ENCODE measurements at regions not wholly inside any gene's neighbourhood (a gene's known extent, or its start where the extent isn't known, plus 50 kb on each side); places are given as distances from the start of the nearest gene placed in this dataset.
"Not testable (repeated sequence)": the region's sequence is repeated elsewhere in the genome, so short reads cannot be mapped to it uniquely, and the experiment has no call there.

DNA sequence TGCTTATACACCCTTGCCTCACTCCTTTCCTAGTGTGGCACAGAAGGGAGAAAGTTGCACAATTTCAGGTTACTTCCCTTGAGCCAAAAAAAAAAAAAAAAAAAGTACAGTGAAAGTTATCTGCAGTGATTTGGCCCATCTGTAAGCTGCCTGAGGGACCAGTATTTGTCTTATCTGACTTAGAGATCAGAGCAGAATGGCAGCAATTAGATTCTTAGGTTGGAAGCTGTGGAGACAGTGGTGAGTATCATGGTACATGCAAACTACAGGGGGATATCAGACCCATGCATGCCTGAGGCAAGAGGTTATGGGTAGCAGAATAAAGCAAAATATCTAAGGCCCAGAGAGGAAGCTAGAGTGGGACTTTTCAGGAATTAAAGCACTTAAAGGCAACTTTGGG is 1070.7 kb upstream of the NOVA1 start:
- DNase-seq, result no peak

DNA sequence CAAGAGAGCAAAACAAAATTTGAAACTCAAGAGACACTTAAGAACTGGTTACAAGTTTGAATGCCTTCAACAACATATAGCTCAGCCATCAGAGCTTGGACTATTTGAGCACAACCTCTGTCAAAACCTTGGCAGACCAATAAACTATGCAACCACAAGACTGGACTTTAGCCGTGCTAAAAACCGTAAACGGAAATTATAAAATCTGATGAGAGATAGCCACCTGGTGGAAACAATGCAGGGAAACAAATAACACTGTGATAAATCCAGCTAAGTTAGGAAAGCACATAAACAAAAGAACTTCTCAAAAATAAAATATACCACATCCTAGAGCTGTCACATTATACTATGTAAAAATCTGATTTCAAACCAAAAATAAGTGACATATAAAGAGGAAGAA is 1074.2 kb upstream of the NOVA1 start:
- no peak for DNase-seq

- DNase-seq, result not testable (repeated sequence)
Observed at GRCh38 chr14:27672811-27673737, 1075.2 kb upstream of the NOVA1 start.

DNA sequence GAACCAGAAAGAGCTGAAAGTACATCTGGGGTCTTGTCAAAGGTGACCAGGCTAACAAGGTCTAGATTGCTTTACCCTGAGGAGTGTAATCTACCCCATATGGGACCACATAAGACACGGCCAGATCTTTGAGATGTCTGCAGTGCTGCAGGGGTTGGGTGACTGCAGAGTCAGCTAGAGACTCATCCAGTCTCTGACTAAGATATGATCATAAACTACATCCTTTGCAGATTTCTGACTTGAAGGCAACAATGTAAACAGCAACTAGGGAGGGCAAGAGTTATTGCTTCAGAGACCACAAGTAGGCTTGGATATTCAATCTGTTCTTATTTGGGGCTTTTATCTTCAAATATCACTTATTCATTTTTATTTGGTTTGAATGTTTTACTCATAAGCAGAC is 1080.5 kb upstream of the FOXG1 start:
- DNase-seq, result no peak

DNA sequence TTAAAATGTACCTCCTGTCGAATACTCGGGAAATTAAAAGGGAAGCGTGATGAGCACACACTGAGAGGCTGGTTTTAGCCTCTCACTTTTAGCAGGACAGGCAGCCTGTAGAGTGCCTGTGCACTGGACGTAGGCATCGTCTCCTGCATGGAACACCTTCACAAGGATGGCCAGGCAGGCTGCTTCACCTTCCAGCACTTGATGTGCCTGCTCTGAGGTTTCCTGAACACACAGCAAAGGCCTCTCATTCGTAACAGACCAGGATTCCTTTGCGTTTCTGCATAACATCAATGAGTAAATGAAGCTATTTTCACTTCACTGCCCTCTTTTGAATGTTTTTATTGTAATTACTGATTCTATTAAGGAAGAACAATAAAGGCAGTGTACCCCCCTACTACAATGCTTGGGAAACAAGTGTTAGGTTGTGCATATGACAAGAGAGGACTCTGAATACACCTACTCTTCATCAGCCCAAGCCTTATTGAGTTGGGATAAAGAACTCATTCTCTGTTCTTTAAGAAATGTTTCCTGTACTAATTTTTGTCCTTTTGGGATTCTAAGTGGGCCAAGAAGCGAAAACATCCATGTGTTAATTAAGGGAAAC is 1077.6 kb upstream of the FOXG1 start:
- no peak for DNase-seq

GRCh38 chr14:27712364-27712763 is 1054.2 kb upstream of the FOXG1 start:
- DNase-seq, result no peak

- DNase-seq, result no peak
Observed at GRCh38 chr14:27715561-27715960, 1051.0 kb upstream of the FOXG1 start.

- DNase-seq, result no peak
Observed at GRCh38 chr14:27721760-27722159, 1044.8 kb upstream of the FOXG1 start.

GRCh38 chr14:27725482-27725881 is 1041.1 kb upstream of the FOXG1 start:
- DNase-seq, result no peak

DNA sequence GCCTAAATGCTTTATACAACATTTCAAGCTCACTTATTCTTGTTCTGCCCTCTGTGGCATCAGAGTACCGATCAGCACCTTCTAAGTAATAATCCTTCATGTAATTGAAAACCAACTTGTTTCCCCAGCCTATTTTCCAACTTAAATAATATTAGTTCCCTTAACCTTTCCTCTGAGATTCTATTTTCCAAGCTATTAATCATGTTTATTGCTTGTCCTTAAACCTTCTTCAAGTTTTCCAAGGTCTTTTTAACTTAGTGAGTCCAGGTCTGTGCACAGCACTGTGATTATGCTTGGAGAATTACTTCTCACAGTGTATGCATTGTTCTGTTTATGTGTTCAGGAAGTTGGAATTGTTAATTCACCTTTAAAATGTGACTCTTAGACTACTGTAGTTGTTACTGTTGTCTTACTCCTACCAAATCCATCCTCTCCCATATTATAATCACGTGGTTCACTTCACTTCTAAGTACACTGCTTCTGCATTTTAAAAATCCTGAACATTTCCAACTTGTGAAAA is 1039.3 kb upstream of the FOXG1 start:
- no peak for DNase-seq

GRCh38 chr14:27730204-27730603 is 1036.4 kb upstream of the FOXG1 start:
- DNase-seq, result no peak

GRCh38 chr14:27739657-27740156 is 1026.9 kb upstream of the FOXG1 start:
- DNase-seq, result no peak

DNA sequence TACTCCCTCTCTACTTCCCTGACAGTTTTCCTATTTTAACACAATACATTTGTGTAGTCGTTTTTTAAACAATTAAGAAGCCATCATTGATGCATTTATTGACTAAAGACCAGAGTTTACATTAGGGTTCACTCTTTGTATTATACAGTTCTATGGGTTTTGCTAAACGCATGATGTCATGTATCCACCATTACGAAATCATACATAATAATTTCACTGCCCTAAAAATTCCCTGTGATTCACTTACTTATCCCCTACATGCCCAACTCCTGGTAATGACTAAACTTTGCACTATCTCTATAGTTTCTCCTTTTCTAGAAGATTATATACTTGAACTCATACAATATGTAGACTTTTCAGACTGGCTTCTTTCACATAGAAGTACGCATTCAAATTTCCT is 1016.5 kb upstream of the FOXG1 start:
- DNase-seq, result no peak

DNA sequence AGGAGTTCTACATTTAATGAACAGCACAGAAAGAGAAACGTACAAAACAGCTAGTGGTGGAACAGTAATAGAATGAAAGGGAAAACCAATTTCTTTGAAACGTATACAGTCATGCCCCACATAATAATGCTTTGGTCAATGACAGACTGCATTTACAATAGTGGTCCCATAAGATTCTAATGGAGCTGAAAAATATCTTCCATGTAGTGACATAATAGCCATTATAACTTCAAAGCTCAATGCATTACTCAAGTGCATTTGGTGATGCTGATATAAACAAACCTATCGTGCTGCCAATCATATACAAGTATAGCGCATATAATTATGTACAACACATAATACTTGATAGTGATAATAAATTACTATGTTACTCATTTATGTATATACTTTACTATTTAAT is 1008.9 kb upstream of the FOXG1 start:
- not testable (repeated sequence) for DNase-seq

DNA sequence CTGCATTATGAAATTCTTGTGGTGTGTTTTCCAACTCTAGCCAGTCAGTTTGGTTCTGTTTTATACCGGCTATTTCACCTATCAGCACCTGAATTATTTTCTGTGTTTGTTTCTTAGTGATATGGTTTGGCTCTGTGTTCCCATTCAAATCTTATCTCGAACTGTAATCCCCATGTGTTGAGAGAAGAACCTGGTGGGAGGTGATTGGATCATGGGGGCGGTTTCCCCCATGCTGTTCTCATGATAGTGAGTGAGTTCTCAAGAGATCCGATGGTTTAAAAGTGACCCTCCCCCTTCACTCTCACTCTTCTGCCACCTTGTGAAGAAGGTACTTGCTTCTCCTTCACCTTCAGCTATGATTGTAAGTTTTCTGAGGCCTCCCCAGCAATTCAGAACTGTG is 1006.2 kb upstream of the FOXG1 start:
- DNase-seq, result not testable (repeated sequence)

DNA sequence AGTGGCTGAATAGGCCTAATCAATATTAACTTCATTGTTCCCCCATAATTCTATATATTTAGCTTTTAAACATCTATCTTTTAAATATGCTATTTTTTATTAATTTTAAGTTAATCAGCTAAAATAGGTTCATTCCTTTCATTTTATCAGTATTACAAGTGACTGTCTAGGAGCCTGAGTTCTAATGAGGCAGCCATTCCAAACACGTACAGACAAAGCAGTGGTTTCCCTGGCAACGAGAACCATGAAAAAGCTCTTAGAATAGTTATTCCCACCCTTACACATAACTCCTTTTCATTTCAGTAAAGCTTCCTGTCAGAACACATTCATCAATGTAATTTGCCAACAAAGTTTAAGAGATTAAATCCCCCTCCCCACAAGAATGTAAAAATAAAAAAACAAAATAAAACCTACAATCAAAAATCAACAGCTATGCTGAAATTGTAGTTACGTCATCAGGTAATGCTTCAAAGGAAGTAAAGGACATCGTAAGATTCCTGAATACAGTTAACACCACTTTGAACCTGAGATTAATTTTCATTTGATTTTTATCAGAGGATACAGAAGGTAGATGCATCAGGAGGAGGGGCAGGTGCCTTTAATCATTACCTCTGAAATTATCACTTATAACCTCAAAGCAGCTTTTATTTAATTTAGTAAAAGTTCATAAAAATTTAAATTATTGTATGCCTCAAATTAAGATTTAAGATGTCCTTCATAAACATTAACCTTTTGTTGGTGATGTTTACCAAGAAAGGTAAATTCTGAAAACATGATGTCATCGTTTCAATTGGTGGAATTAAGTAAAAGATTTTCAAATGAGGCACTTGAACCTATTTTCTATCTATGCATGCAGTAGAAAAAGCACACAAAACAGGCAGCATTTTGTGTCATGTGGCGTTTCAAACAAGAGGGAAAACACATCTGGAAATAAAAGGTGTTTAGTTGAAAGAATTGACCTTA is 967.2 kb upstream of the FOXG1 start:
- DNase-seq, result not testable (repeated sequence)

- not testable (repeated sequence) for DNase-seq
Observed at GRCh38 chr14:27817746-27818430, 948.7 kb upstream of the FOXG1 start.

DNA sequence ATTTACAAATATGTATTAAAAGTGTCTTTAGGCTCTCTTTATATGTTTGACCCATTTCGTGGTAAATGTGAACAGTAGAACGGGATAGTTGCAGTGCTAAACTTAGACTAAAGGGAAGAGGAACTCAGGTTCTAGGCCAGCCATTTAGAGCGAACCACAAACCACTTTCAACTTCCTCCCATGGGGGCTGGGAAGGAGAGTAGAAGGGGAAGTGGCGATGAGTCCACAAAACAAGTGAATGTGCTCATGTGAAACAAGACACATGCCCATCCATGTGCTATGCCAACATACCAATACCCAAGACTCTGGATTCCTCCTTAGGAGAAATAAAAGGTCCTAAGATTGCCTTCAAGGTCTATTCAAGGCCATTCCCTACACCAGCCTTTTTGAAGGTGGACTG is 940.4 kb upstream of the FOXG1 start:
- not testable (repeated sequence) for DNase-seq

GRCh38 chr14:27831978-27832377 is 934.6 kb upstream of the FOXG1 start:
- DNase-seq, result not testable (repeated sequence)

DNA sequence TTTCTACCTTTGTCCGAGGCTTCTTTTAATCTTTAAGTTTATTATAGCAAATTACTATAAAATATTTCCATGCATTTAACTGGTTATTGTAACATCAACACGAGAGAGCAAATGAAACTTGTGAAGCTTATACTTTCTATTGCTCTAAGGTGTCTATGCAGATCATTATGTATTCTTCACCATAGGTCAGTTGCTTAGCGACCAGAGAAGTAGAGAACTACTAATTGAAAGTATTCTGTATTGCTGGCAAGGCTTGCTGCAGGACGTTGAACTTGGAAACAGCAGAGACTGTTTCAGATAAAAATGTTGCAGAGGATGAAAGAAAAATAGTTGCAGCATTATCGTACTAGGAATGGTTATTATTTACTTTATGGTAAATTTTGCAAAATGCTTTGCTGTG is 933.6 kb upstream of the FOXG1 start:
- DNase-seq, result not testable (repeated sequence)

DNA sequence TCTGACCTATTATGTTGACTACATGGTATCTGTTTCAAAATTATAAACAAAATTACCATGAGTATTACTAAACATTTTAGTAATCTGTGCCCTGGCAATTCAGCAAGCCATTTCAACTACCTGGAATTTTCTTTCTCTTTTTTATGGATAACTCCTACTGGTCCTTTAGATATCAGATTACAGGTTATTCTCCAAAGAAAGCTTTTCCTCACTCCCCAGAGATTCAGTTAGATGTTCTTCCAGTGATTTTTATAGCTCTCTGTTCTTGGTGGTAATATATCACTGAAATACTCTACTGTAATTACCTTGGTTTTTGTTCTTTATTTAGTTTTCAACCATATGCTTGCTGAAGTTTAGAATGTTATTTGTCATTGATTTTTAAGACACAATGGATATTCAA is 930.2 kb upstream of the FOXG1 start:
- DNase-seq, result no peak

DNA sequence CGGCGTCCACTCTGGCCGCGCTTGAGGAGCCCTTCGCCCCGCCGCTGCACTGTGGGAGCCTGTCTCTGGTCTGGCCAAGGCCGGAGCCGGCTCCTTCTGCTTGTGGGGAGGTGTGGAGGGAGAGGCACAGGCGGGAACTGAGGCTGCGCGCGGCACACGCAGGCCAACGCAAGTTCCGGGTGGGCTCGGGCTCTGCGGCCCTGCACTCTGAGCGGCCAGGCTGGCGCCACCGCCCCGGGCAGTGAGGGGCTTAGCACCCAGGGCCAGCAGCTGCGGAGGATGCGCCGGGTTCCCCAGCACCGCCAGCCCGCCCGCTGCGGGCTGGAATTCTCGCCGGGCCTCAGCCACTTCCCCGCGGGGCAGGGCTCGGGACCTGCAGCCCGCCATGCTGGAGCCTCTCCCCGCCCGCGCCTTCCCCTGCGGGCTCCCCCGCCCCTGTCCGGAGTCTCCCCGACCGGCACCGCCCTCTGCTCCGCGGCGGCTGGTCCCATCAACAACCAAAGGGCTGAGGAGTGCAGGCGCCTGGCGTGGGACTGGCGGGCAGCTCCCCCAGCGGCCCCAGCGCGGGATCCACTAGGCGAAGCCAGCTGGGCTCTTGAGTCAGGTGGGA is 921.2 kb upstream of the FOXG1 start:
- no peak for DNase-seq
